PC-9 (cell line): ENCODE measurements at regions not wholly inside any gene's neighbourhood (a gene's known extent, or its start where the extent isn't known, plus 50 kb on each side); places are given as distances from the start of the nearest gene placed in this dataset.
"Not testable (repeated sequence)": the region's sequence is repeated elsewhere in the genome, so short reads cannot be mapped to it uniquely, and the experiment has no call there.

ENCODE experiments used
- CTCF ChIP-seq: fragments of 200-600 bp; sonication (generic); conservative IDR thresholded peaks from 2 replicates; pipeline ENCODE4 v1.6.1; 2017; ENCODE audit warnings: mixed run types, antibody characterized with exemption, mild to moderate bottlenecking, moderate library complexity
- EZH2 ChIP-seq: fragments of 200-600 bp; sonication (generic); IDR thresholded peaks from 2 replicates; pipeline ENCODE4 v1.8.0; 2017; ENCODE audit warnings: antibody characterized with exemption, low read depth

GRCh38 chr16:46386805-46387620 lies 234.2 kb downstream of the SHCBP1 start:
- TF ChIP-seq CTCF, EZH2: not testable (repeated sequence)
